ENCODE measurements at regions not wholly inside any gene's neighbourhood (a gene's known extent, or its start where the extent isn't known, plus 50 kb on each side); places are given as distances from the start of the nearest gene placed in this dataset.

DNA sequence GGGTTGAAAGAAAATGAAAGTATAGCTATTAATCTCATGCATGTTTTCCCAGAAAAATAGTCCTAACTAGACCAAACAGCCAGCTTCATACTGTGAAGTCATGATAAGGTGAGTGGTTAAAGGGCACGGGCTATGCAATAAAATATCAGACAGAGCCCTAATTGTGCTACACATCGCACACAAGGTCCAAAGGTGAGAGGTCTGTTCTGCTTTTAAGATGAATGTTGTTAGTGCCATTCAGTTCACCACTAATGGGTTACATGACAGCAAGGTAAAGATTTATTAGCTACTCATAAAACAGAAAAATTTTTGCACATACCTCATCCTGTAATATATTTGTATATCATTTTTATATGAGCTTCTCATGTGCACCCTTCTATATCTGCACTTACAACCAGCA, 105.0 kb upstream of the STK17B start:
- H3K9me3 Mint-ChIP-seq, result no peaks in the 10 kb centered on the region
- H3K36me3 Mint-ChIP-seq, result no peaks in the 10 kb centered on the region
- peak overlapping the region; percentile 61 to 89 for H3K27ac Mint-ChIP-seq
- ATAC-seq (peak in 1 of 2 donors; percentile 26), DNase-seq (ENCODE audit: low spot score) (no peak)
- peak overlapping the region; percentile 50 for H3K4me3 Mint-ChIP-seq
- no peaks in the 10 kb centered on the region for H3K27me3 Mint-ChIP-seq
- peaks cover 25 to 36% of the 10 kb centered on the region in 2 donors for H3K4me1 Mint-ChIP-seq (ENCODE audit: low read depth in 2 of 2)

DNA sequence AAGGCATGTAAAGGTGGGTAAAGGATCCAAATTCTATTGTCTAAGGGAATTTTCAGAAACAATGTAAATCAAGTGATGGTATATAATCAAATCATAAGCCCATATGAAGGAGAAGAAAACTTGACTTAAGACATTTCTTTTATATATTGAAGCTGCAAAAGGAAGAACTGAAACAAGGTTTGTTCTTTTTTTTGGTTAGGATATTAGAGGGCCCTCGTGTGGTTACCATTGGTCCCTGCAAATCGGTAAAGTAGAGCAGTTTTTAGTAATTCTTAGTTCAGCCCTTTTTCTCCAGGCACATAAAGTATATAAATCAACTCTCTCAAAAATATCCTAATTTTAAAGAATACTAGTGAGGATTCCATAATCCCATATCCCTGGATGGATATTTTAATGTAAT, 105.6 kb upstream of the STK17B start:
- peak overlapping the region; percentile 8 for H3K4me3 Mint-ChIP-seq
- no peaks in the 10 kb centered on the region for H3K36me3 Mint-ChIP-seq
- H3K27me3 Mint-ChIP-seq, result no peaks in the 10 kb centered on the region
- peaks cover 25 to 36% of the 10 kb centered on the region in 2 donors for H3K4me1 Mint-ChIP-seq (ENCODE audit: low read depth in 2 of 2)
- peak overlapping the region in 1 of 2 donors; percentile 89 for H3K27ac Mint-ChIP-seq
- peak; percentile 57 to 59 for ATAC-seq
- no peak for DNase-seq (ENCODE audit: low spot score)
- no peaks in the 10 kb centered on the region for H3K9me3 Mint-ChIP-seq

DNA sequence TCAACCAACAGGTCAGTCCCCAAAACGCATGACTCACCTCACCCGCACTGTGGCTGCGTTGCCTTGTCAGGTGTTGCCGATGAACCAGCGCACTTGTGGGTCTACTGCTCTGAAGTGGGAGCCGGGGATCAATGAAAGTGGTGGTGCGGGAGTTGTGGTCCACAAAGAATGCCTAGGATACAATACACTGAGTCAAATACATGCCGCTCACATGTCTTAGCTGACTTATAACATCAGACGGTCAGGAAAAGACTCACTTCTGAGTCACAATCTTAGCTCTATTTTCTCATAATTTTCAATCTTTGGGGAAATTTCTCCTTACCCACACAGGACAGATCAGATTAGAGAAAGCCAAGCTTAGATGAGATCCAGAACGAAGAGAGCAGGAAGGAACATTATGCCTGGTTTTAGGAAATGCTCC, 107.1 kb upstream of the STK17B start:
- no peak for ATAC-seq
- H3K27me3 Mint-ChIP-seq, result no peaks in the 10 kb centered on the region
- no peaks in the 10 kb centered on the region for H3K9me3 Mint-ChIP-seq
- peak overlapping the region in 1 of 2 donors; percentile 89 for H3K27ac Mint-ChIP-seq
- DNase-seq (ENCODE audit: low spot score), result no peak
- H3K4me1 Mint-ChIP-seq (ENCODE audit: low read depth in 2 of 2), result peaks cover 25 to 36% of the 10 kb centered on the region in 2 donors
- no peaks in the 10 kb centered on the region for H3K36me3 Mint-ChIP-seq
- H3K4me3 Mint-ChIP-seq, result no peak overlapping the region

DNA sequence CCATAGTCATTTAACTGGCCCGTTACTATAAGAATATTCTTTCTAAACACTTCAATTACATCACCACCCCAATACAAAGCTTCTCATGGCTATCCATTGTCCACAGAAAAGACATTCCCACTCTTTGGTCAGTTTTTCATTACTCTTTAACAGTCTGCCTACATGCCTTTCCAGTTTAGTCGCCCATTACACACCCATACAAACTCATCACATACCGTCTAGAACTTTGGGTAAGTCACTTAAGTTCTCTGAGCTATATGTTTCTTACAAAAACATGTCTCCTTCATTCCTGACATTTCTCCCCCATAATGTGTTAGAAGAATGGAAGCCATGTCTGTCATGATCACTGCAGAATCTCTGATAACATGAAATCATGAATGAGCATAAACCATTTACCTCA, 108.2 kb upstream of the STK17B start:
- peak overlapping the region in 1 of 2 donors; percentile 14 for H3K27ac Mint-ChIP-seq
- no peaks in the 10 kb centered on the region for H3K9me3 Mint-ChIP-seq
- ATAC-seq (no peak), DNase-seq (ENCODE audit: low spot score) (no peak)
- no peaks in the 10 kb centered on the region for H3K36me3 Mint-ChIP-seq
- H3K4me3 Mint-ChIP-seq, result no peak overlapping the region
- H3K27me3 Mint-ChIP-seq, result peaks cover 0 to 2% of the 10 kb centered on the region in 2 donors
- H3K4me1 Mint-ChIP-seq (ENCODE audit: low read depth in 2 of 2), result peaks cover 19 to 27% of the 10 kb centered on the region in 2 donors

DNA sequence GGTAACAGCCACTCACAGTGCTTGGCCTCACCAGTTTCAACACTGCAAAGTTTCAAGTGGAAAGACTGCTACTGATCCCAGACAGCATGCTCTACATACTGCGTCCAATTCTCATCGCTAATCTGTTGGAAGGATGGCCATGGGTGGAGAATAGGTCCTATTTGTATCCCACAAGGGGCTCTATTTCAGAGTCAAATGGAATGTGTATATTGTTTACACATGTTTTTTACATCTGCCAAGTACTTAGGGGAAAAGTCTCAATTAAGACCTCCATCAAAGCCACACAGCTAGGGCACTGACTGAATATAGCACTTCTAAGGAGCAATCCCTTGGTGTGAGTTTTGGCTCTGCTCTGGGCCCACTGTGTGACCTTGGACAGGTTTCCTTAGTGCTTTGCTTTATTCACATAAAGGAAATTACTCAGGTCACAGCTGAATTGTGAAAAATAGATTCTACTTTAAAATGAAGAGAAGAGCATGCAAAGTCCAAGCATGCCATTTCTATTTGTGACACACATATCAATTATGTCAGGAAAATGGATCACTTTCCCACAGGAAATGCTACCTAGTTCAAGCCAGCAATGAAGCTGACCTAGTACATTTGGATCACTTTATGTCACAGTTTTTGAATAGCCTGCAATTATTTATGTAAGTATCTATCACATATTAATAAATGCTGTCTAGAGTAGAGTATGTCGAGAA, 112.9 kb upstream of the STK17B start:
- no peak overlapping the region for H3K27ac Mint-ChIP-seq
- H3K36me3 Mint-ChIP-seq, result no peaks in the 10 kb centered on the region
- peaks cover 17 to 25% of the 10 kb centered on the region in 2 donors for H3K4me1 Mint-ChIP-seq (ENCODE audit: low read depth in 2 of 2)
- H3K4me3 Mint-ChIP-seq, result no peak overlapping the region
- H3K27me3 Mint-ChIP-seq, result peaks cover 0 to 6% of the 10 kb centered on the region in 2 donors
- no peaks in the 10 kb centered on the region for H3K9me3 Mint-ChIP-seq
- ATAC-seq, result no peak
- DNase-seq (ENCODE audit: low spot score), result no peak

DNA sequence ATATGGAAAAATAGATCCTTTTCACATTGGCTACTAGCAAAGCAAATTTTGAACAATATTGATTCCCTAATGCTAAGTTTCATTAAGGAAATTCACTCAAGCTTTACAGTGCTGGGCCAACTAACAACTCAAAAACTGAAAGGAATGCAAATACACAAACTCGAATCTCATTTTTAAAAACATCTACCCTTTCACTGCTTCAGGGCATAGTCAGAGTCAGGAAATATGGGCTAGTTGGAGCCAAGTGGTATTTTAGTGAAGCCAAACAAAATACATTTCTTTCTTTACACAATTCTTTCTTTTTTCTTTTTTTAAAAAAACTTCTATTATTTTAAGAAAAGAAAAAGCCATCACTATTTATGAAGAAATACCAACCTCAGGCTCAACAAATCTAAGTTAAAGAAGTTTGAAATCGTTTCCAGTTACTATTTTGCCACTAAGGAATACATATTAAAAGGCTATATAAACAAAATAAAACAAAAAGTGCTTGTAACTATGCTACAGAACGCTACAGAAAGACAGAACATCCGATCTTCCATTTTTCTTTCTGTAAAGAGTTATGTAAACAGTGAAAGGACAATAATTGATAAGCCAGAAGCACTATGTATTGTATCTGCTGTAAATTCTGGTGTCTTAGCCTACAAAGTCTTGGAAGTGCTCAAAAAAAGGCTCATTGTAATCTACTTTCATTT, 113.6 kb upstream of the STK17B start:
- peaks cover 0 to 6% of the 10 kb centered on the region in 2 donors for H3K27me3 Mint-ChIP-seq
- no peak overlapping the region for H3K4me3 Mint-ChIP-seq
- peak overlapping the region in 1 of 2 donors; percentile 13 for H3K27ac Mint-ChIP-seq
- H3K4me1 Mint-ChIP-seq (ENCODE audit: low read depth in 2 of 2), result peaks cover 21 to 23% of the 10 kb centered on the region in 2 donors
- ATAC-seq (no peak), DNase-seq (ENCODE audit: low spot score) (no peak)
- no peaks in the 10 kb centered on the region for H3K9me3 Mint-ChIP-seq
- no peaks in the 10 kb centered on the region for H3K36me3 Mint-ChIP-seq

DNA sequence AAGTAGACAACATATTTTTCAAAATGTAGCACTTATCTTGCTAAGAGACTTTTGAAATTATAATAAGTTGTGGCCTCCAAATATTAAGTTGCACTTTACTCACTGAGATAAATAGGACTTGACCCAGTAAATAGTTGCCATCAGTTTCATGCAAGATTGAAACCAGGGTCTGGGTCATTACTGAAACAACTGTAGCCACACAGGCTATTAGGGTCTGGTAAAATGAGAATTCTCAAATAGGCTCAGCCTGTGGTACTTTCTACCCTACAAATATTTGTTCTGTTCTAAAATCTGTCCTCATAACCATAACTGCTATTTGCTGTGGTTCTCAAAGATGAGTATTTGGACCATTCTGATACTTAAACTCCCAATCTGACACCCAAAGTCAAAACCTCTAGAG, 115.4 kb upstream of the STK17B start:
- DNase-seq (ENCODE audit: low spot score), result no peak
- H3K4me3 Mint-ChIP-seq, result no peak overlapping the region
- H3K4me1 Mint-ChIP-seq (ENCODE audit: low read depth in 2 of 2), result peaks cover 37 to 39% of the 10 kb centered on the region in 2 donors
- no peaks in the 10 kb centered on the region for H3K36me3 Mint-ChIP-seq
- H3K27ac Mint-ChIP-seq, result no peak overlapping the region
- no peak for ATAC-seq
- H3K27me3 Mint-ChIP-seq, result peaks cover 0 to 6% of the 10 kb centered on the region in 2 donors
- no peaks in the 10 kb centered on the region for H3K9me3 Mint-ChIP-seq

DNA sequence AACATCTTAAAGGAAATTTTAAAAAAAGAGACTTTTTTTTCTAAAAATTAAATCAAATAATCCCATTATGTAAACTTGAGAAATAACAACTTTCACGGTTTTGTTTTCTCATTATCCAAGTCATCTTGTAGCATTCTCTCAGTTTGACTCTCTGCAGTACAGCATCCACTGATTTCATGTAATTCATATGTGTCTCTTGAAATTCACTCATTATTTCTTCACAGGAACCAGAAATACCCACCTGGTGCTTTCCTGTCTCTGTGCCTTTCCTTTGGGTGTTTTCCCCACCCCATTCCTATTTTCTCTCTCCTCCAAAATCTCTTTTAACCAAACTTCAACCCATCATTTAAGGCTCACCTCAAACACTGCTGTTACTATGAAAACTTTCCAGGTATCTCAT, 116.1 kb upstream of the STK17B start:
- Mint-ChIP-seq H3K27ac (peak overlapping the region; percentile 3 to 74), H3K36me3 (no peaks in the 10 kb centered on the region), H3K4me3 (peak overlapping the region; percentile 75), H3K4me1 (ENCODE audit: low read depth in 2 of 2) (peaks cover 43% of the 10 kb centered on the region in 2 donors), H3K9me3 (no peaks in the 10 kb centered on the region), H3K27me3 (peaks cover 0 to 6% of the 10 kb centered on the region in 2 donors)
- ATAC-seq, result peak; percentile 32 to 48
- DNase-seq (ENCODE audit: low spot score), result no peak

DNA sequence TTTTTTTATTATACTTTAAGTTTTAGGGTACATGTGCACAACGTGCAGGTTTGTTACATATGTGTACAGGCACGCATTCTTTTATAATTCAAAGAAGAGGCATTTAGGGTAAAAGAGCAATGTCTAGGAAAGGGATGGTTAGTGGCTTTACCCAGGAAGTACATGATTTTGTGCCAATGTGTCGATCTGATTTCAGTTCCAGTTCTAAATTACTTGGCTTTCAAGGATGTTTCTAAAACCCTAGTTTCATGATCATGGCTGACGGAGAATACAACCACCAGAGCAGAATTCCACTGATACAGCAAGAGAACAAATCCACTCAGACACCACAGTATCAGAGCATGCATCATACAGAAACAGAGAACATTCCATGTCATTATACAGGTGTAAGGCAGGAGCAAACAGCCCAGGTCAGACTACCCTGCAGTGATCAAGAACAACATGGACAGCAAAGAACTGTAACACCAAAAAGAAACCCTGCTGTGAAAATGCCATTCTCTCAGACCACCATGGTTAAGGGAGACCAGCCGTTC, 116.7 kb upstream of the STK17B start:
- no peaks in the 10 kb centered on the region for H3K9me3 Mint-ChIP-seq
- DNase-seq (ENCODE audit: low spot score), result no peak
- peak; percentile 24 to 44 for ATAC-seq
- peak overlapping the region; percentile 75 for H3K4me3 Mint-ChIP-seq
- H3K27me3 Mint-ChIP-seq, result peaks cover 0 to 6% of the 10 kb centered on the region in 2 donors
- peaks cover 46% of the 10 kb centered on the region in 2 donors for H3K4me1 Mint-ChIP-seq (ENCODE audit: low read depth in 2 of 2)
- H3K27ac Mint-ChIP-seq, result peak overlapping the region; percentile 3 to 74
- H3K36me3 Mint-ChIP-seq, result no peaks in the 10 kb centered on the region

DNA sequence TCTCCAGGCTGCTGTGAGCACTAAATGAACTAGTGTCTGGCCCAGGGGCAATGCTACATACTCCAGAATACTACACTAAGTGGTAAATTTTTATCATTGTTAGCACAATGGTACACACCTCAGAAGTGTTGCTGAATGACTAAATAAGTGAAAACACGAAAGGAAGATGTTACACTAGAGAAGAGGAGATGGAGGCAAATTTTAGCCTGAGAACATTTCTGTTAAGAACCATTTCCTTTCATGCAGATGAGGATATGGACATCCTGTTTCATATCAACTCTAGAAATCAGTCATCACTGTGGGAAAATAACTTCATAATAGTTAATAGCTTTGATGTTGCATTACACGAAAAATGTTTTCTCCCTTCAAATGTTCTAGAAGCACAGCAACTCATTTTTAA, 117.6 kb upstream of the STK17B start:
- Mint-ChIP-seq H3K9me3 (no peaks in the 10 kb centered on the region), H3K4me3 (peak overlapping the region; percentile 66), H3K27ac (peak overlapping the region; percentile 68 to 74), H3K27me3 (peaks cover 0 to 4% of the 10 kb centered on the region in 2 donors), H3K36me3 (no peaks in the 10 kb centered on the region), H3K4me1 (ENCODE audit: low read depth in 2 of 2) (peaks cover 46% of the 10 kb centered on the region in 2 donors)
- ATAC-seq (peak; percentile 81 to 87), DNase-seq (ENCODE audit: low spot score) (no peak)

DNA sequence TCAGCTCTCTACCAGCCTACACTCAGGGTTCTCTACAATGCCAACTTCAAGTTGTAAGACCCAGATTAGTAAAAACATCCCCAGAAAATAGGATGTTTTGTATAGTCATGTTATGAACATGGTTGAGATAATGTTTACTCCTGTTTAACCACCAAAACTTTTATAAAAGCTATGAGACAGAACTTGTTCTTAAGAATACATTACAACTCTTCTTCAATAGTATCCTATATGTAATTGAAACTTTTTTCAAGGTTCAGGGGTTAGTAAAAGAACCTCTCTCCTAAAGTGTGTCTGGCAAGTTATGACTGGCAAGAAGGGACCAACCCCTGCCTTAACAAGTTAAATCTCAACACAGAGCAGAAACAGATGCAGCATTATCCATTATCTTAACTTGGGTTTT, 118.8 kb upstream of the STK17B start:
- Mint-ChIP-seq H3K27me3 (peaks cover 0 to 4% of the 10 kb centered on the region in 2 donors), H3K9me3 (no peaks in the 10 kb centered on the region), H3K36me3 (no peaks in the 10 kb centered on the region), H3K27ac (peak overlapping the region; percentile 68 to 74), H3K4me1 (ENCODE audit: low read depth in 2 of 2) (peaks cover 51 to 52% of the 10 kb centered on the region in 2 donors), H3K4me3 (no peak overlapping the region)
- DNase-seq (ENCODE audit: low spot score) (no peak), ATAC-seq (no peak)

DNA sequence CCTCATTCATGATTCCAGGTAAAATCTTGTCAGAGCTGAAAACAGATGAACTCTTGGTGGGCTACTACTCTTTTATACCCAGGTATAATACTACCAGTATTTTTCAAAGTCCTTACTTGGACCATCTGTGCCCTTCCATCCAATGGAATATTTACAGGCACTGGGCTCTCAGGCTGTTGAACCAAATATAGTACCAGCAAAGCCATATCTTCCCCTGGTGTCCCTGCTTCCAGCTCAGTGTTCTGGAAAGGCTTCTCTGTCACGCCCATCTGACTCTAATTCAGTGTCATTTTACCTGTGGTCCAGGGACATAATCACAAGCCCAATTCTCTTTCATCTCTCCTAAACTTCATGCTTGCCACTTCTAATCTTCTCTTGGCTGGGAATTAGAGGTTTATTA, 119.2 kb upstream of the STK17B start:
- Mint-ChIP-seq H3K27me3 (peaks cover 0 to 3% of the 10 kb centered on the region in 2 donors), H3K9me3 (no peaks in the 10 kb centered on the region), H3K36me3 (no peaks in the 10 kb centered on the region), H3K4me1 (ENCODE audit: low read depth in 2 of 2) (peaks cover 50 to 52% of the 10 kb centered on the region in 2 donors), H3K4me3 (no peak overlapping the region), H3K27ac (peak overlapping the region; percentile 68 to 74)
- DNase-seq (ENCODE audit: low spot score), result no peak
- no peak for ATAC-seq

DNA sequence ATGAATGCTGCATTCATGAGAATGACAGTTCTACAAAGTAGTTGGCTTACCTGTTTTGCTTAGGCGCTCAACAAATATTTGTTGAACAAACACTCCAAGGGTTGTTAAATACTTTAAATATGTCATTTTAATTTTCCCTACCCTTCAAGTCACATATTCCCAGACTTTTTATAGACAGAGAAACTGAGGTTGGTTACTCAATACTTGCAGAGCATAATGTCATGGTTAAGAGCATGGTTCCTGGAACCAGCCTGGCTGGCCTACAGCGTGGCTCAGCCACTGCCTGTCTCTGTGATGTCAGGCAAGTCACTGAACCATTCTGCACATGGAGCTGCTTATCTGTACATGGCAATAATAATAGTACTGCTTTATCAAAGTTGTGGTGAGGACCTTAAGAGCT, 120.0 kb upstream of the STK17B start:
- peak overlapping the region; percentile 68 to 74 for H3K27ac Mint-ChIP-seq
- ATAC-seq, result peak in 1 of 2 donors; percentile 36
- no peak for DNase-seq (ENCODE audit: low spot score)
- H3K4me1 Mint-ChIP-seq (ENCODE audit: low read depth in 2 of 2), result peaks cover 50 to 52% of the 10 kb centered on the region in 2 donors
- no peaks in the 10 kb centered on the region for H3K36me3 Mint-ChIP-seq
- H3K27me3 Mint-ChIP-seq, result no peaks in the 10 kb centered on the region
- no peak overlapping the region for H3K4me3 Mint-ChIP-seq
- H3K9me3 Mint-ChIP-seq, result no peaks in the 10 kb centered on the region

Measured in natural killer cell treated with Interleukin-12 subunit alpha and Interleukin-12 subunit beta and Interleukin-15 and Interleukin-18, amount 100 ng/mL, for 72 hours (primary cell).